ENCODE measurements at regions not wholly inside any gene's neighbourhood (a gene's known extent, or its start where the extent isn't known, plus 50 kb on each side); places are given as distances from the start of the nearest gene placed in this dataset.

GRCh38 chr5:4420177-4420576 lies 720.0 kb upstream of the ADAMTS16 start:
- DNase-seq, result no peak

- no peak for DNase-seq
These were observed 719.4 kb upstream of the ADAMTS16 start for GRCh38 chr5:4420681-4421080.

DNA sequence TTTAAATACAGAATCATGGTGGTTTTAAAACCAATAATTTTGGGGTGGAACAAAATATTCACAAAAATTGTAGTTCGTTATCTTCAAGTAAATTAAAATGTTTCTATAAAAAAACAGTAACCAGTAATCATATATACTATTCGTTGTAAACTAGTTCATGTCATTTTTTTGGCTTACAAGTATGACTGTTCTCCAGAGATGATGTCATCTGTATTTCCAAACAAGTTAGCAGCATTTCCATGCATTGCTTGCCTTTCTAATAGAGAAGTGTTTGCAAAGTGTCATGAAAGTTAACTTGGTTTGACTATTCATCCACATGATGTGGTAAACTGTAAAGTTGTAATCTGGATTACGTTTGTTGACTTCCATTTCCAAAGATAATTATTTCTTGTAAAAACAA lies 717.9 kb upstream of the ADAMTS16 start:
- no peak for DNase-seq

DNA sequence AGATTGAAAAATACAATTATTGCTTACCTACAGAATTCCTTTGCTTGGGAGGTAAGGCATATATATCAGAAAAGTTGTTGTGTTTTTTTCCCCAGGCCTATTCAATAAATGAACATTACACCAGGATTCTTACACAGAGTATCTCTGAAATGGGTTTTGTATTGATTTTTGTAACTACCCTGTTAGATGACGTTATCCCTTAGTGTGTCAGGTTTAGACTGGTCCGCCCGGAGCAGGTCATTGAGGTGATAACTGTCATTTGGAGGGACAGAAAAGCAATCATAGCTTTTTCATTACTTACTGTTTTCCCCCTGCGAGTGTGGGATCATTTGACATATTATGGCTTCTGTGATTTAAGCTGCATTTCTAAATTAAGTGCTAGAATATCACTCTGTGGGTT lies 715.2 kb upstream of the ADAMTS16 start:
- DNase-seq, result no peak

DNA sequence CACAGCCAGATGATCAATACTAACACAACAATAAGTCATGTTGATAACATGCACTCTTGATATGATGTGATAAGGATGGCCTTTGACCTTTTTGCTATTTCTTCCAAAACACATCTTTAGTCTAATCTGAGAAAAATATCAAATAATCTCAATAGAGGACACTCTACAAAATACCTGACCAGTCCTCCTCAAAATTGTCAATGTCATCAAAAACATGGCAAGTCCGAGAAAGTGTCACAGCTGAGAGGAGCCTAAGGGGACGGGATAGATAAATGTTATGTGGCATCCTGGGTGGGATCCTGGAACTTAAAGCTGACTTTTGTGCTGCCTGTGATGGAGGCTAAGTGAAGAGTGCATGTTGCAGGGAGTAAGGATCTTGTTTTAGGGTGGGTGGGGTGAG lies 699.6 kb upstream of the ADAMTS16 start:
- no peak for DNase-seq

DNA sequence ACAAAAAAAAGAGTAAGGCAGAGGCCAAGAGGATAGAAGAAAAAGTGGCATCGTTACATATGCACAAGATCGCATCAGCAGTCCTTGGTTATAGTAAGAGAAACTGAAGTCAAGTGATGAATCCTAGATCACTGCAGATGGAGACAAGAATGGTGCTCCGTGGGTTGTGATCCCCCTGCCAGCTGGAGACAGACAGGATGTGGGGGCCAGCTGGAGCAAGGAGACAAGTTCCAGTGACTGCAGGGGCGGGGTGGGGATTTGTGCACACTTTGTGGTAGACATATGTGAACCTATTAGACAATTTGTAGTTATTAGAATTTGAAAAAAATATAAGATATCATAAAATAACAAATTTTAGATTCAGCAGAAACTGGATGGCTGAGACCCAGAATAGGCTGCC lies 697.9 kb upstream of the ADAMTS16 start:
- no peak for DNase-seq

DNA sequence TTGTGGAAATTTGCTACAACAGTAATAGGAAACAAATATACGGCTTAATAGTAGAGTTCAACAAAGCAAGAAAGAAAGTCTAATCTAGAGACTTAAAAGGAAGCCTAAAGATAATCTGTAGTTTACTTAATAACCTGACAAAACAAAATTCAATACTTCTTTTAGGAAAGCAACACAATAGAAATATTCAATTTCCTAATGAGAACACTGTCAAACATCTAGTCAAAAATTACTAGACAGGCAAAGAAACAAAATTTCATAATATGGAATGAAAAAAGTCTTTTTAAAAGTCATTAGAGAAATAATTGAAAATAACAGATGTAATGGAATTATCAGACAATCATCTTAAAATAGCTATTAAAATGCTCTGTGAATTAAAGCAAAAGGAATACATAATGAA lies 692.5 kb upstream of the ADAMTS16 start:
- no peak for DNase-seq

DNA sequence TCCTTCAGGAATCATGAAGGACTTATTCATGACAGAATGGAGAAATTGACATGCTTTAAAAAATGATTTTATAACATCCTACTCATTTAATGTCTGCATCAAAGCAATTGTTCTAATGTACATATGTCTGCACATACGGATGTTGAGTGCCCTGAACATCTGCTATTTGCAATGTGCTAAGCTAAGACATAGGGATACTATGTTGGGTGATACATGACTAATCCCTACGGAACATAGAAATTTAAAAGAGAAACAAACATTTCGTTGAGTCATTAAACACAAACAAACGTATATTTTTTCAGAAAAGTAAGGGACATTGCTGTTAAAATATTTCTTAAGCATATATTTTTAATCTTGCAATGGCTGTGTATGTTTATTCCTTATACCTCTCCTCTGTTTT lies 686.5 kb upstream of the ADAMTS16 start:
- no peak for DNase-seq

DNA sequence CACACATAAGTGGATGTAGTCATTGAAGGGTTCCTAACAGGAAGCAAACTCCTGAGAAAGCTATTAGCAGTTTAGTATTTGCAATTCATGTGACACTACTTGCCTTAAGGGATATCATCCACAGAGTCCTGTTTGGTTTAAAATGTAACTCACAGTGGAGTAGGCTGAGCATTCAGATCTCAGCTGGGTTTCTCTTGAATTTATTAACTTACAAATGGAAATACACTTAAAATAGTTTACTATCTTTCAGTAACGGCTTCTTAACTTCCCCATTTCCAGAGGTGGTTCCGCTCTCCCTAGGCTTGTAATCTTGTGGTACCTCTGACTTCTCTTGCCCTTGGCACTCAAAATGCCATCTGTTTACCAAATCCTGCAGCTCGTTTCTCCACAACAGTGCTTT lies 660.7 kb upstream of the ADAMTS16 start:
- DNase-seq, result no peak

GRCh38 chr5:4480528-4481349 lies 659.4 kb upstream of the ADAMTS16 start:
- DNase-seq, result peak; percentile 37

DNA sequence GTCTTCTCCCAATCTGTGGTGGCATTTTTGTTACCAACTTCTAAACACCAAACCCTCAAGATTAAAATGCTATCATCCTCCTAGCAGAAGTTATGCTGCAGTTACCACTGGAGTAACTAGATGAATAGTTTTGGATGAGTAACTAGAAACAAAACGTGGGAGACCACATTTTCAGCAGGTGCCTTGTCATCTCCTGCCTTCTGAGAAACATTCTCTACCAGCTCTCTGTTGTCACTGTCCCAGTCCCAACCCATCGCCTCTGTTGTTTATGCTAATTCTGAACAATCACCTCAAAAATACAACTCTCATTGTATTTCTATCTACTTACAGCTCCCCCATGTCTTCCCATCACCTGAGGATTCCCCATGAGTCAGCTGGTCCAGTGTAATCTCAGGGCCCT lies 652.5 kb upstream of the ADAMTS16 start:
- DNase-seq, result no peak

DNA sequence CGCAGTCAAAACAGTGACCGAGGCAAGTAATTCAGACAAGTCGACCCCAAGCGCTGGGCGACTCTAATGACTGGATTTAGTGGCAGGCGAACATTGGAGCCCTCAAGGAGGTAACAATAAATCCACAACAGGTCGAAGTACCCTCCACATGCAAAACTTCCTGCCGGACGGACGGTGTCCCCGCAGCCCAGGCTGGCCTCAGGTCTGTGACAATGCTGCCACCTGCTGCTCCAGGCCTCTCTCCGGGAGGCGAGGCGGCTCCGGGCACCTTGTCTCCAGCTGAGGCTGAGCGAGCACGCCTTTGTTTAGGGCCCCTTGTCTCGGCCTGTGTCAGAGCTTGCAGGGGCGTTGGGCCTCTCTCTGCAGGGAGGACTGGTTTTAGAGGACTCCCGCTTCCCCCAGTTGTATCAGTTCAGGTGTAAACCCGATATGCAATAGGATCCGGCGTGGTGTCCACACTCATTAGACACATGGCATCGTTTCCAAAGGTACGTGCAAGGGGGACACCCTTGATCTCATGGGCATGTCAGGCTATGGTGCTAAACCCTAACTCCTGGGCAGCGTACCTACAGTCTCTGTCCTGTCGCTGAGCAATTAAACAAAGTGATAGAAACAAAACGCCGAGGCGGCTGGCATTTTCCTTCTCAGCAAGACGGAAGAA lies 628.0 kb upstream of the ADAMTS16 start:
- peak; percentile 14 for DNase-seq

DNA sequence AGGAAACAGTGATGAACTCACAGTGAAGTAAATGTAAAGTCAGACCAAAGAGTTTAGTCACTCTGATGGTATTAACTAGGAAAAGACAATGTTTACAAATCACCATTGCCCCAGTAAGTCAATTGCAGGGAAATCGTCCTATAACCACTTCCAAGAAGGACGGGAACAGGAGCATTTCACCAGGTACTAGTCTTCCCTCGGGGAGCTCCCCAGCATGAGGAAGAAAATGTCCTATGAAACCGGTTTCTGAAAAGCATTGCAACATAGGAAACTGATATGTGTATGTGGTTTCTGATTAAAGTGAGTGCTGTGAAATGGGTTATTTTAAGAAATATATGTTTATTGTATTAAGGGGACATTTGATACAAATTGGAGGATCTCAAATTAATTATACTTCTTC lies 626.7 kb upstream of the ADAMTS16 start:
- DNase-seq, result no peak

GRCh38 chr5:4514067-4514648 lies 626.0 kb upstream of the ADAMTS16 start:
- no peak for DNase-seq

DNA sequence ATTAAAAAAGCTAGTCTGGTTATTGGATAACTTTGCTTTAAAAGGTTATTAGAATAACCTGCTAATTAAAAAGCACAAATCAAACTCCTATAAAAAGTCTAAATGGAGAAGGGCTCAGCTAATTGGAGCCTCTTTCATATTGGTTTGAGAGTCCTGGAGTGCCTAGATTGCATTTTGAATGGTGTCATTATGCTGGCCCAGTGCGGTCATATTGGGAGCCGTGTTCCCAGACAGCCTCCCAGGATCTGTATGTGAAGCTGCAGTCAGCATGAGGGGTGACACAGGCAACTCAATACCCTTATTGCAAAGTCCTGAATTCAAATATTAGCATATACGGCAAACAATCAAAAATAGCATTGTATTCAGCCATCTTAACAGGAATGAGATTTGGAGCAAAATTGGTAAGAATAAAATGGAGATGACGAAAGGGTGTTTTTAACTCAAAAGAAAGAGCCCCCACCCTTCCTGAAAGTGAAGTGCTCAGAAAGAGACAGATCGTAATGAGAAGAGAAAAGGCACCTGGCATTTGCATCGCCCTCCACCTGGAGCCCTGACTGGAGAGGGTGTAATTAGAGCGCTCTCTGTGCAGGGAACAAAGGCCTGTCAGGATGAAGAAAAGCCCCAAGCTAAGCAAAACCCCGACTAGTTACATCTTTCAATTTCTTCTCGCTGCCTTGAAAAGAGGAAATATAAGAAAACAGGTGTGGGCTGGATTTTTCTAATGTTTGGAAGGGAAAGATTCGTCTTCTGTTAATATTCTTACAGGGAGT lies 621.0 kb upstream of the ADAMTS16 start:
- no peak for DNase-seq

GRCh38 chr5:4520559-4520958 lies 619.6 kb upstream of the ADAMTS16 start:
- DNase-seq, result no peak

DNA sequence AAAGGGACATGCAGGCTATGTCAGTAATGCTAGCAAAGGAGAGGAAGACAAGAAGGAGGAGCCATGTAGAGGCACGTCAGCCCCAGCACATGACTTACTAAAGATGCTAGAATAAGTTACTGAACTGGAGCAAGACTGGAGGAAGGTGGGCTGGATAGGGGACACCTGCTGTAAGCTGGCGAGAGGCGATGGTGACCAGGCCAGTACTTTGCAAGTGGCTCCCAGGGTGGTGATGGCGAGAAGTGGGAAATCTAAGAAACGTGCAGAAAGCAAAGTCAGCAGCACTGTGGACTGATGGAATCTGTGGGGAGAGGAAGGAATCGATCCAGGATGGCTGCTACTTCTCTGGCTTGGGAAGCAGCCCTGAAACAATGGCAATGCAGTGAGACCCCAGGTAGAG lies 617.1 kb upstream of the ADAMTS16 start:
- no peak for DNase-seq

DNA sequence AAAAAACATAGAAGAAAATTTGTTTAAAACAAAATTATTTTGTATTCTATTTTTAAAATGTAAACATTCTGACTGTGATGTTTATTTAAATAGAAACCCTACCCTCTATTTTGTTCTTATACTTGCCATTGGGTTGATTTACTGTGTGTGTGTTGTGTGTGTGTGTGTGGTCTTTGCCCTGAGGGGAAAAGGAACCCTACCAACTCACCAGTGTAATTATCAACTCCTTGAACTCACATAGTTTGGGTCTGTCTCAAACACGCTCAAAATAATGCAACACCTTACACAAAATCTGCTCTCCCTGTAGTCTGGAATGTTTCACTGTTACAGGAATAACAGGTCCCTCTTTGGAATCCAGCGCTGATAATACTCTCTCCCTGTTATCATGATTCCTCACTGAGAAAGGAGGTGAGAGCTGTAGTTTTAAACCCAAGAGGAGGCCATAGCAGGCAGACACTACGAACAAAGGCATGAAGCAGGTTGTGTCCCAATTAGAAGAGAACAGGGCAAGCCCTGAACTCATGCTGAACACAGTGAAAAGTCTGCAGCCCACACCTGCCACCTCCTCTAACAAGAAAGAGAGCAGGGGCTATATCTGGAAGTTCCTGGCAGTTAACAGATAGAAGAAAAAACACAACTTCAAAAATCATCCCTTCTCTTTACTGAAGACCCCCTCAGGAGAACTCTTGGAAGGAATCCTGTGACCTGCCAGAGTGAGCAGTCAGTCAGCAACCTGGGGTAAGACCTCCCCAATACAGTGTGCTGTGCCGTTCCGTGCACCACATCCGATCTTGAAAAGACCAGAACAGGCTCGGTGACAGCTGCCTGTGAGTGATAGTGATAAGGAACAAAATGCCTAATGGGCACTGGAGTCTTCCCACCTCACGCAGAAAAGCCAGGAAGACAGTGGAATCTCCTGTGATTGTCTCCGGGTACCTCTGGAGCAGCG lies 608.1 kb upstream of the ADAMTS16 start:
- no peak for DNase-seq

- no peak for DNase-seq
These were observed 607.4 kb upstream of the ADAMTS16 start for GRCh38 chr5:4532705-4533080.

DNA sequence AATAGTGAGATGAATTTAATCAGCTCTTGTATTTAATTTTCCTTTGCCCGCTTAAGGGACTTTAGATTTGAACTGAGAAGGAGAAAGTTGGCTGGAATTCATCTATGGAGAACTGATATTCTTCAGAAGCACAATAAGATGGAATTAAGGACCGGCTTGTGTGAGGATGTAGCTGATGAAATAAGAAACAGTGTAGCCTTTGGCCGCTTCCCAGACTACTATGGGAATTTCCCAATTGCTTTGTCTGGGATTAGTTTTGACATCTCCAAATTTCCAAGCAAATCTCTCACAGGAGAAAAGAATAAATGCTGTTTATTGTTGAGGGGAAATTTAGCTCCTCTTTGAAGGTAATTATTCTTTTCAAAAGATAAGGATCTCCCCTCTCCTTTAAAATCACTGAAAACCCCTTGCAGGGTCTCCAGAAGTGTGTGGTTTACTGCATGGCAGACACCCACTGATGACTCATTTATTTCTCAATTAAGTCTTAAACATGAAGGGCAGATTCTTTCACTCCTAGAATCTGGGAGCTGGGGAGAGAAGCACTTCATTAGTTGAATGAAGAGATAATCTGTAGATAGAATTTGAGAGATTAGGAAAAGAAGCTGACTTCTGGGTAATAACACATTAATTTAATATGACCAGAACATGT lies 606.5 kb upstream of the ADAMTS16 start:
- no peak for DNase-seq

- no peak for DNase-seq
These were observed 602.6 kb upstream of the ADAMTS16 start for GRCh38 chr5:4537489-4537888.
